Lung (tissue), 11 donors: ENCODE measurements at regions not wholly inside any gene's neighbourhood (a gene's known extent, or its start where the extent isn't known, plus 50 kb on each side); places are given as distances from the start of the nearest gene placed in this dataset.
A peak's percentile ranks its signal among the peaks of the same experiment; 100 is the strongest.

Source experiments
- ATAC-seq: fragments of 200-7000 bp; cut with Tn5 transposase; one replicate; pipeline ENCODE4 v1.9.1; 2020; ENCODE audit warnings: moderate number of reproducible peaks; ENCODE audit not compliant: insufficient read depth, low FRiP score
- DNase-seq, 3 donors: peaks; one replicate each; pipeline ENCODE4 v3.0.0-alpha.2; 2013 to 2017
- H3K27ac ChIP-seq, 2 donors: one replicate each; pipeline ENCODE4 v1.5.1; 2013; ENCODE audit warnings: mild to moderate bottlenecking in 2 of 2, moderate library complexity in 2 of 2, control low read depth in 1 of 2, inconsistent platforms in 1 of 2, low read depth in 1 of 2, low read length in 1 of 2
- H3K27me3 ChIP-seq, 3 donors: one replicate each; pipeline ENCODE4 v1.5.1; 2013; ENCODE audit warnings: low read length in 2 of 3; ENCODE audit not compliant: control insufficient read depth in 3 of 3, insufficient read depth in 3 of 3
- H3K36me3 ChIP-seq, 4 donors: one replicate each; pipeline ENCODE4 v1.5.1; 2013; ENCODE audit warnings: low read length in 4 of 4, mild to moderate bottlenecking in 1 of 4, moderate library complexity in 1 of 4; ENCODE audit not compliant: control insufficient read depth in 4 of 4, insufficient read depth in 4 of 4
- H3K4me1 ChIP-seq, 5 donors: one replicate each; pipeline ENCODE4 v1.5.1; 2013; ENCODE audit warnings: low read length in 5 of 5, mild to moderate bottlenecking in 2 of 5, moderate library complexity in 1 of 5; ENCODE audit not compliant: control insufficient read depth in 5 of 5, insufficient read depth in 5 of 5
- H3K4me3 ChIP-seq: one replicate; pipeline ENCODE4 v1.5.1; 2013; ENCODE audit warnings: mild to moderate bottlenecking, control low read depth, moderate library complexity
- H3K9ac ChIP-seq, 2 donors: one replicate each; pipeline ENCODE4 v1.5.1; 2013; ENCODE audit warnings: low read length in 2 of 2, control low read depth in 1 of 2; ENCODE audit not compliant: insufficient read depth in 1 of 2
- H3K9me3 ChIP-seq, 4 donors: one replicate each; pipeline ENCODE4 v1.5.1; 2013; ENCODE audit warnings: low read length in 3 of 4, mild to moderate bottlenecking in 1 of 4, moderate library complexity in 1 of 4; ENCODE audit not compliant: control insufficient read depth in 4 of 4, insufficient read depth in 3 of 4
- WGBS, 2 donors: extraction: QIAGEN DNeasy Blood & Tissue Kit; methylation state at CpG; one replicate each; pipeline ENCODE4 v1.1.7; 2013; 5-methylcytosine and 5-hydroxymethylcytosine counted together
- TF ChIP-seq, protein P1 (sequence below): IDR thresholded peaks from 2 replicates; pipeline ENCODE4 v1.5.1; 2012; ENCODE audit warnings: mild to moderate bottlenecking; ENCODE audit errors: control extremely low read depth, extremely low read depth
- donor health status: control.
- donor health status: control.
- donor health status: Bipolar disorder and iron deficiency.
- donor health status: healthy.
- donor health status: DM: yes; HTN: yes; CAD: no.

DNA sequence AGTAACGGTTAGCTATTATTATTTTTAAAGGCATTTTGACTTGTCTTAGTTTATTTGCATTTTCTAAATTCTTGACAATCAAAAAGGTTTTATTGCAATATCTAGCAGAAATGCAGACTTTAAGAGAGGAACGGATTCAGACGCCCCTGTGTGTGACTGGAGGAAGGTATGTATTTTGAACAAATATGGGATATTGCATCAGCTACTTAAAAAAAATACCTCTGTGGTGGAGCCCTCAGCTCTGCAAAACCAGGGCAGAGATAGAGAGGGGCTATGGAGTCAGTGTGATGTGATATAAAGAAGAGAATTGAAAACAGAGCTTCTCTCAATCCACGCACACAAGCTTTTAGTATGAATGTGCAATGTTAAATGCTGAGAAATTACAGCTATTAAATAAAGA lies 142.4 kb downstream of the ICE1 start:
- no peak overlapping the region for H3K27ac ChIP-seq
- WGBS, 2 donors: 86 to 92% methylated on average over 4 of the region's 4 CpGs
- H3K9ac ChIP-seq: no peak overlapping the region
- DNase-seq: no peak
- no peaks in the 10 kb centered on the region for H3K27me3 ChIP-seq
- H3K4me1 ChIP-seq: no peaks in the 10 kb centered on the region
- no peak for ATAC-seq
- TF ChIP-seq, protein P1, sequence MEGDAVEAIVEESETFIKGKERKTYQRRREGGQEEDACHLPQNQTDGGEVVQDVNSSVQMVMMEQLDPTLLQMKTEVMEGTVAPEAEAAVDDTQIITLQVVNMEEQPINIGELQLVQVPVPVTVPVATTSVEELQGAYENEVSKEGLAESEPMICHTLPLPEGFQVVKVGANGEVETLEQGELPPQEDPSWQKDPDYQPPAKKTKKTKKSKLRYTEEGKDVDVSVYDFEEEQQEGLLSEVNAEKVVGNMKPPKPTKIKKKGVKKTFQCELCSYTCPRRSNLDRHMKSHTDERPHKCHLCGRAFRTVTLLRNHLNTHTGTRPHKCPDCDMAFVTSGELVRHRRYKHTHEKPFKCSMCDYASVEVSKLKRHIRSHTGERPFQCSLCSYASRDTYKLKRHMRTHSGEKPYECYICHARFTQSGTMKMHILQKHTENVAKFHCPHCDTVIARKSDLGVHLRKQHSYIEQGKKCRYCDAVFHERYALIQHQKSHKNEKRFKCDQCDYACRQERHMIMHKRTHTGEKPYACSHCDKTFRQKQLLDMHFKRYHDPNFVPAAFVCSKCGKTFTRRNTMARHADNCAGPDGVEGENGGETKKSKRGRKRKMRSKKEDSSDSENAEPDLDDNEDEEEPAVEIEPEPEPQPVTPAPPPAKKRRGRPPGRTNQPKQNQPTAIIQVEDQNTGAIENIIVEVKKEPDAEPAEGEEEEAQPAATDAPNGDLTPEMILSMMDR: no peak
- peaks cover 0 to 6% (median 0%) of the 10 kb centered on the region in 4 donors for H3K9me3 ChIP-seq
- H3K36me3 ChIP-seq: no peaks in the 10 kb centered on the region
- no peak overlapping the region for H3K4me3 ChIP-seq

DNA sequence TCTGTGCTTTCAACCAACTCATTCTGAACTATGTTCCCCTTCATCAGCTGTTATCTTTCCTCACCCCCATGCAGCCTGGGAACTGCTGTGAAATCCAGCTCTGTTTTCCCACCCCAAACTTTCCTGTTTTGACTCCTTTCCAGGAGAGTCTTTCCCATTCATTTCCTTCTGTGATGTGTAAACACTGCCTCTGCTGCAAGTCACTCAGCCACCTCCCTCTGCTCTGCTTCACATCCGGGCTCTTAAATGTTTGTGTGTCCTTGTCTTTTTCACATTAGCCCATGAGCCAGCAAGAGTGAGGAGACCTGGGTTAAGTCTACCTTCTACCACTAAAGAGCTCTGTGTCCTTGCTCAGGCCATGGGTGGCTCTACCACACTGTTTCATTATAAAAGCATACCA lies 137.5 kb downstream of the ICE1 start:
- ATAC-seq: no peak

DNA sequence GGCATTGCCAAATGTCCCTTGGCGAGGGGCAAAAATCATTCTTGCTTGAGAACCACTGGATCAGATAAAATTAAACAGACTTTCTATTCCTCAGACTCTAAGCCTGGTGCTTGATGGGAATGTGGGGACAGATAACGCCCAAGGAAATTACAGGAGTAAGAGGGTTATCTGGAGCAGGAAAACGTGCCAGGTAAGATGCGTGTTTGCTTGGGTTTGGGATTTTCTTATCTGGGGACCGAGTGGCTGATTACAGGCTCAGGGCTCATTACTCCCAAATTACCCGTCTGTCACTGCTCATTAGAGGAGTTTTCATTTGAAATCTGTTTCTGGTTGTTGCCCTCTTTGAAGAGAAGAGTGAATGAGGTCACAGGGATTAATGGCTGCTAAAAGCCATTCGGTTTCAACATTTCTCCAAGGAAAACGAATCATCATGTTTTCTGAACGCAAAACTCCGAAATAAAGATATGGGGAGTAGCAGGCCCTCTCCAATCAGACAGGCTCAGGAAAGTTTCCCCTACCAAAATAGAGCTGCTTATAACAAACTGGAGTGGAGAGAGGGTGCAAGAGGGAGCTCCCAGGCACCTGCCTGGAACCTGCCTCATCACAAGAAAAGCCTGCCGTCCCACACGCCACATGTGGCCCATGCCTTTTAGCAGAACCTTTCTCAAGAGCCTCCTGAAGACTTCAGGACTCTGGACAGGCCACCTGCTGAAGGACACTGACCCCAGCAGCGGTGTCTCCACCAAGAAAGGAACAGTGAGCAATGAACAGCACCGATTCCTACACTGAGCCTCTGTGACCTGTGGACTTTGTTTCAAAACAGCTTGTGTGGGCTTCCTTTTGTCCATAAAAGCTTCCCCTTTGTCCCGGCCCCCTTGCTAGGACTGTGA lies 136.4 kb downstream of the ICE1 start:
- H3K36me3 ChIP-seq: no peaks in the 10 kb centered on the region
- DNase-seq (no peak), ATAC-seq (no peak)
- TF ChIP-seq, protein P1: no peak
- 72% methylated on average over 15 of the region's 15 CpGs for WGBS, 2 donors
- no peak overlapping the region for H3K27ac ChIP-seq
- H3K27me3 ChIP-seq: no peaks in the 10 kb centered on the region
- H3K4me1 ChIP-seq: peaks cover 0 to 2% (median 0%) of the 10 kb centered on the region in 5 donors
- no peak overlapping the region for H3K4me3 ChIP-seq
- no peak overlapping the region for H3K9ac ChIP-seq
- peaks cover 0 to 12% (median 0%) of the 10 kb centered on the region in 4 donors for H3K9me3 ChIP-seq

More for the DNA sequence above, 137.5 kb downstream of the ICE1 start:
- H3K9ac ChIP-seq: no peak overlapping the region
- H3K27me3 ChIP-seq: no peaks in the 10 kb centered on the region
- no peak overlapping the region for H3K27ac ChIP-seq
- WGBS, 2 donors: 2 to 10% methylated on average over 1 of the region's 1 CpG
- TF ChIP-seq, protein P1: no peak
- H3K4me3 ChIP-seq: no peak overlapping the region
- DNase-seq: peak in 1 of 3 donors; percentile 17
- no peaks in the 10 kb centered on the region for H3K36me3 ChIP-seq
- H3K9me3 ChIP-seq: peaks cover 0 to 9% (median 0%) of the 10 kb centered on the region in 4 donors
- H3K4me1 ChIP-seq: peaks cover 0 to 2% (median 0%) of the 10 kb centered on the region in 5 donors
